GM12878 (cell line): ENCODE measurements at regions not wholly inside any gene's neighbourhood (a gene's known extent, or its start where the extent isn't known, plus 50 kb on each side); places are given as distances from the start of the nearest gene placed in this dataset.

Experiments used
- ATAC-seq: fragments of 200-7000 bp; cut with Tn5 transposase; 3 replicates; pipeline ENCODE4 v1.9.1; 2020; ENCODE audit warnings: mild to moderate bottlenecking, moderate library complexity
- BruUV-seq: library from RNA; stranded (reverse); fragments of 400-500 nt; replicated peaks from 2 replicates; lab custom pipeline; 2021; lab: Mats Ljungman, UMichigan
- CTCF ChIA-PET: fragments of 300-600 bp; sonication (Branson Sonifier 250); formaldehyde crosslinking; extraction: SDS; loops from one replicate; lab custom pipeline; 2021; ENCODE audit warnings: inconsistent platforms; lab: Yijun Ruan, JAX
- POLR2A ChIA-PET: fragments of 350-600 bp; formaldehyde crosslinking; extraction: SDS; loops from one replicate; lab custom pipeline; 2021; ENCODE audit warnings: inconsistent platforms; lab: Charles Lee
- RAD21 ChIA-PET: fragments of 300-600 bp; sonication (Branson Sonifier 250); formaldehyde crosslinking; loops from one replicate; lab custom pipeline; 2023; ENCODE audit warnings: antibody characterized with exemption; ENCODE audit not compliant: unreplicated experiment; lab: Charles Lee
- SMC1A ChIA-PET: fragments of 300-600 bp; sonication (Branson Sonifier 250); formaldehyde crosslinking; loops from one replicate; lab custom pipeline; 2023; ENCODE audit not compliant: unreplicated experiment, uncharacterized antibody; lab: Charles Lee
- DNase-seq: peaks from one replicate; pipeline ENCODE4 v3.0.0-alpha.2; 2011; ENCODE audit warnings: low read depth, low spot score
- FAIRE-seq: peaks from 3 replicates; lab custom pipeline; 2011; peaks lifted over from hg19 to GRCh38; lab: Jason Lieb, UNC
- H2AFZ ChIP-seq: 2 replicates; pipeline ENCODE4 v1.6.0; 2011; ENCODE audit warnings: low read depth, low read length, control low read depth; ENCODE audit not compliant: control insufficient read depth
- H3K27ac ChIP-seq: 2 replicates; pipeline ENCODE4 v1.5.1; 2011; ENCODE audit warnings: control low read depth; ENCODE audit not compliant: control insufficient read depth, insufficient read depth
- H3K27me3 ChIP-seq, 2 experiments: replicated peaks in 1 of 2; 2 replicates each; pipeline versions ENCODE4 v1.6.0 to v1.6.1; 2011; ENCODE audit warnings: low read length in 1 of 2; ENCODE audit not compliant: control insufficient read depth in 2 of 2, insufficient read depth in 2 of 2
- H3K36me3 ChIP-seq, 2 experiments: 2 replicates each; pipeline ENCODE4 v1.5.1; 2011; ENCODE audit warnings: low read length in 1 of 2; ENCODE audit not compliant: control insufficient read depth in 2 of 2, insufficient read depth in 2 of 2
- H3K4me1 ChIP-seq: 2 replicates; pipeline ENCODE4 v1.6.1; 2011; ENCODE audit warnings: mild to moderate bottlenecking, low read length, moderate library complexity, mixed read lengths; ENCODE audit not compliant: control insufficient read depth, insufficient read depth
- H3K4me2 ChIP-seq: 2 replicates; pipeline ENCODE4 v1.6.0; 2011; ENCODE audit warnings: control low read depth; ENCODE audit not compliant: control insufficient read depth, insufficient read depth
- H3K4me3 ChIP-seq: fragments of 200-600 bp; sonication (generic); 2 replicates; pipeline ENCODE4 v1.5.1; 2016
- H3K79me2 ChIP-seq: 2 replicates; pipeline ENCODE4 v1.6.0; 2011; ENCODE audit warnings: low read length; ENCODE audit not compliant: control insufficient read depth, insufficient read depth
- H3K9ac ChIP-seq: 2 replicates; pipeline ENCODE4 v1.8.0; 2011; ENCODE audit warnings: low read length, control low read depth, mixed read lengths; ENCODE audit not compliant: control insufficient read depth, insufficient read depth
- H3K9me3 ChIP-seq: replicated peaks from 3 replicates; pipeline ENCODE4 v1.5.1; 2011; ENCODE audit warnings: mild to moderate bottlenecking, low read length; ENCODE audit not compliant: control insufficient read depth, insufficient read depth
- H4K20me1 ChIP-seq: 2 replicates; pipeline ENCODE4 v1.6.0; 2011; ENCODE audit not compliant: control insufficient read depth, insufficient read depth
- ASH2L ChIP-seq: fragments of 300-600, 200-600 bp; sonication (generic); IDR thresholded peaks from 2 replicates; pipeline ENCODE4 v1.6.1; 2017; ENCODE audit warnings: low read depth, mild to moderate bottlenecking, borderline replicate concordance
- BACH1 ChIP-seq: fragments of 450-650 bp; IDR thresholded peaks from 2 replicates; pipeline ENCODE4 v1.6.1; 2017; ENCODE audit warnings: mild to moderate bottlenecking, borderline replicate concordance
- BCLAF1 ChIP-seq: fragments of 450-650 bp; IDR thresholded peaks from 2 replicates; pipeline ENCODE4 v1.6.1; 2017; ENCODE audit warnings: antibody characterized with exemption, mild to moderate bottlenecking, moderate library complexity
- CHD1 ChIP-seq: IDR thresholded peaks from 2 replicates; pipeline ENCODE4 v1.6.1; 2012; ENCODE audit warnings: low read depth, low read length, improper control_type of control experiment
- CHD4 ChIP-seq: fragments of 200-600 bp; sonication (generic); IDR thresholded peaks from 2 replicates; pipeline ENCODE4 v1.6.1; 2016; ENCODE audit warnings: mild to moderate bottlenecking
- IKZF1 ChIP-seq: fragments of 450-650 bp; conservative IDR thresholded peaks from 2 replicates; pipeline ENCODE4 v1.6.1; 2017; ENCODE audit warnings: antibody characterized with exemption, mild to moderate bottlenecking
- JUND ChIP-seq: IDR thresholded peaks from 2 replicates; pipeline ENCODE4 v1.6.1; 2012; ENCODE audit warnings: low read depth, mild to moderate bottlenecking, low read length, improper control_type of control experiment, moderate library complexity
- MAX ChIP-seq: IDR thresholded peaks from 2 replicates; pipeline ENCODE4 v1.6.1; 2012; ENCODE audit warnings: low read depth, low read length, improper control_type of control experiment
- MEF2A ChIP-seq: IDR thresholded peaks from 2 replicates; pipeline ENCODE4 v1.6.1; 2011; ENCODE audit warnings: low read depth, mild to moderate bottlenecking, low read length, moderate library complexity; ENCODE audit not compliant: insufficient read depth
- MYC ChIP-seq: IDR thresholded peaks from 2 replicates; pipeline ENCODE4 v1.6.1; 2011; ENCODE audit warnings: mild to moderate bottlenecking, low read length, moderate library complexity, inconsistent platforms; ENCODE audit not compliant: insufficient read depth, insufficient replicate concordance, insufficient read length, severe bottlenecking
- NR2C2 ChIP-seq: IDR thresholded peaks from 2 replicates; pipeline ENCODE4 v1.6.1; 2011; ENCODE audit warnings: borderline replicate concordance, low read depth; ENCODE audit not compliant: control insufficient read depth, insufficient read length
- PKNOX1 ChIP-seq: fragments of 450-650 bp; IDR thresholded peaks from 2 replicates; pipeline ENCODE4 v1.6.1; 2016; ENCODE audit warnings: mild to moderate bottlenecking
- PML ChIP-seq: IDR thresholded peaks from 2 replicates; pipeline ENCODE4 v1.6.1; 2012; ENCODE audit warnings: low read length, inconsistent platforms
- SPI1 ChIP-seq: IDR thresholded peaks from 2 replicates; pipeline ENCODE4 v1.6.1; 2011; ENCODE audit warnings: low read depth, mild to moderate bottlenecking, low read length, moderate library complexity, borderline replicate concordance; ENCODE audit not compliant: insufficient read depth
- SUZ12 ChIP-seq: fragments of 200-600 bp; sonication (generic); IDR thresholded peaks from one replicate; pipeline ENCODE4 v1.6.1; 2018; ENCODE audit warnings: antibody characterized with exemption, mild to moderate bottlenecking; ENCODE audit not compliant: unreplicated experiment
- TARDBP ChIP-seq: IDR thresholded peaks from 2 replicates; pipeline ENCODE4 v1.6.1; 2016; ENCODE audit warnings: borderline replicate concordance
- USF1 ChIP-seq: IDR thresholded peaks from 2 replicates; pipeline ENCODE4 v1.6.1; 2011; ENCODE audit warnings: borderline replicate concordance, low read depth, mild to moderate bottlenecking, moderate library complexity, mixed read lengths, low read length; ENCODE audit not compliant: insufficient read depth; ENCODE audit errors: extremely low read length
- YY1 ChIP-seq: IDR thresholded peaks from 2 replicates; pipeline ENCODE4 v1.6.1; 2011; ENCODE audit warnings: low read depth, mild to moderate bottlenecking, low read length
- ZNF207 ChIP-seq: fragments of 450-650 bp; IDR thresholded peaks from 2 replicates; pipeline ENCODE4 v1.6.1; 2014; ENCODE audit warnings: antibody characterized with exemption, mild to moderate bottlenecking, borderline replicate concordance
- WGBS: methylation state at CpG from one replicate; pipeline ENCODE4 v1.1.6; 2016; ENCODE audit warnings: low lambda C conversion rate; ENCODE audit not compliant: insufficient replicate concordance, insufficient coverage; ENCODE audit errors: missing lambda C conversion rate; 5-methylcytosine and 5-hydroxymethylcytosine counted together
- in situ Hi-C: fragments of 300-500 bp; cut with MboI; formaldehyde crosslinking; loops from 9 replicates; pipeline ENCODE4 v1.14.3; 2018; ENCODE audit warnings: mixed read lengths
- intact Hi-C: fragments of 100-400 bp; cut with micrococcal nuclease; formaldehyde crosslinking; loops from one replicate; pipeline ENCODE4 v1.14.2; 2022; ENCODE audit not compliant: unreplicated experiment

- Histone ChIP-seq H4K20me1 (no peaks in the 10 kb centered on the region), H3K79me2 (no peaks in the 10 kb centered on the region), H3K9me3 (no peaks in the 10 kb centered on the region), H3K4me3 (no peak overlapping the region), H3K4me2 (no peak overlapping the region), H3K36me3 (no peaks in the 10 kb centered on the region), H3K4me1 (no peaks in the 10 kb centered on the region), H3K27ac (no peak overlapping the region), H3K9ac (no peak overlapping the region), H2AFZ (no peak overlapping the region), H3K27me3 (peaks cover 0 to 3% of the 10 kb centered on the region in 2 experiments; a peak in 1 of 4 replicates)
- POLR2A ChIA-PET: no interaction called here
- in situ Hi-C loops (no loop called here), intact Hi-C loops (no loop called here)
- no peak for TF ChIP-seq CHD1
- no peak for TF ChIP-seq YY1
- no peak for TF ChIP-seq IKZF1
- no peak for TF ChIP-seq MEF2A
- TF ChIP-seq SPI1: no peak
- no peak for TF ChIP-seq USF1
- TF ChIP-seq SUZ12: no peak
- TF ChIP-seq MYC: no peak
- TF ChIP-seq ZNF207: no peak
- TF ChIP-seq ASH2L: no peak
- TF ChIP-seq PKNOX1: no peak
- no peak for TF ChIP-seq JUND
- no peak for TF ChIP-seq PML
- no peak for TF ChIP-seq TARDBP
- no peak for TF ChIP-seq BACH1
- no peak for TF ChIP-seq MAX
- TF ChIP-seq NR2C2: no peak
- TF ChIP-seq CHD4: no peak
- no peak for TF ChIP-seq BCLAF1
- RAD21 ChIA-PET: no interaction called here
- no peak for FAIRE-seq
- ATAC-seq: no peak
- DNase-seq: no peak
- no TSS peak for BruUV-seq
- CTCF ChIA-PET: no interaction called here
- WGBS: 58% methylated on average over 6 of the region's 6 CpGs
- SMC1A ChIA-PET: no interaction called here
Measured at GRCh38 chr15:34654625-34655024, 71.2 kb upstream of the GOLGA8B start.
